CD4-positive, alpha-beta T cell (primary cell): ENCODE measurements at regions not wholly inside any gene's neighbourhood (a gene's known extent, or its start where the extent isn't known, plus 50 kb on each side); places are given as distances from the start of the nearest gene placed in this dataset.
"Not testable (repeated sequence)": the region's sequence is repeated elsewhere in the genome, so short reads cannot be mapped to it uniquely, and the experiment has no call there.

ENCODE experiments used
- ATAC-seq: fragments of 200-7000 bp; cut with Tn5 transposase; one replicate; pipeline ENCODE4 v1.10.0; 2022; ENCODE audit warnings: mild to moderate bottlenecking; ENCODE audit not compliant: poor library complexity
- CTCF ChIA-PET: fragments of 350-600 bp; sonication (Branson Sonifier 250); formaldehyde crosslinking; loops from one replicate; lab custom pipeline; 2021; ENCODE audit warnings: antibody characterized with exemption, inconsistent platforms; lab: Charles Lee
- POLR2A ChIA-PET: fragments of 350-600 bp; sonication (Branson Sonifier 250); formaldehyde crosslinking; loops from one replicate; lab custom pipeline; 2021; ENCODE audit warnings: antibody characterized with exemption, inconsistent platforms; lab: Charles Lee
- DNase-seq, 14 experiments: peaks; one replicate each; pipeline ENCODE4 v3.0.0-alpha.2; 2013 to 2020; ENCODE audit warnings: mixed read lengths in 2 of 14
- H3K27ac ChIP-seq, 2 donors: one replicate each; pipeline versions ENCODE4 v1.5.1 to v1.7.0; 2013; ENCODE audit warnings: low read length in 2 of 2, low read depth in 1 of 2, mild to moderate bottlenecking in 1 of 2
- H3K27me3 ChIP-seq, 2 experiments: 1 replicate in 1 of 2; 2 replicates in 1 of 2; pipeline versions ENCODE4 v1.6.1 to v1.7.0; 2013; ENCODE audit warnings: low read length in 2 of 2, control low read depth in 1 of 2, mild to moderate bottlenecking in 1 of 2, moderate library complexity in 1 of 2; ENCODE audit not compliant: insufficient read depth in 2 of 2, control insufficient read depth in 1 of 2
- H3K36me3 ChIP-seq: one replicate; pipeline ENCODE4 v1.6.1; 2013; ENCODE audit warnings: low read length, control low read depth; ENCODE audit not compliant: insufficient read depth
- H3K4me1 ChIP-seq: one replicate; pipeline ENCODE4 v1.6.1; 2013; ENCODE audit warnings: low read length, control low read depth; ENCODE audit not compliant: insufficient read depth
- H3K4me3 ChIP-seq: one replicate; pipeline ENCODE4 v1.5.1; 2013; ENCODE audit warnings: mild to moderate bottlenecking, low read length, moderate library complexity
- H3K9me3 ChIP-seq, 2 experiments: 1 replicate in 1 of 2; 2 replicates in 1 of 2; pipeline versions ENCODE4 v1.6.1 to v1.7.0; 2013; ENCODE audit warnings: low read length in 2 of 2, mild to moderate bottlenecking in 2 of 2, control low read depth in 1 of 2, moderate library complexity in 1 of 2; ENCODE audit not compliant: control insufficient read depth in 1 of 2, insufficient read depth in 1 of 2
- H3K27ac Mint-ChIP-seq: one replicate; pipeline ENCODE4 v1.8.0; 2020; ENCODE audit warnings: mixed read lengths
- H3K27me3 Mint-ChIP-seq: one replicate; pipeline ENCODE4 v1.8.0; 2021; ENCODE audit warnings: mixed read lengths
- H3K36me3 Mint-ChIP-seq: one replicate; pipeline ENCODE4 v1.8.0; 2021; ENCODE audit warnings: low read depth, mixed read lengths
- H3K4me1 Mint-ChIP-seq: one replicate; pipeline ENCODE4 v1.8.0; 2021; ENCODE audit warnings: low read depth, mixed read lengths
- H3K4me3 Mint-ChIP-seq: one replicate; pipeline ENCODE4 v1.8.0; 2020; ENCODE audit warnings: mild to moderate bottlenecking, mixed read lengths
- H3K9me3 Mint-ChIP-seq: one replicate; pipeline ENCODE4 v1.8.0; 2020; ENCODE audit warnings: mixed read lengths
- CTCF ChIP-seq: fragments of 200-600 bp; IDR thresholded peaks from one replicate; pipeline ENCODE4 v1.8.0; 2022; ENCODE audit warnings: antibody characterized with exemption, mild to moderate bottlenecking
- intact Hi-C, 2 experiments: fragments of 100-400 bp; cut with DNase I in 1 of 2; cut with micrococcal nuclease in 1 of 2; formaldehyde crosslinking; loops; one replicate each; pipeline versions ENCODE4 v1.15.1 to v1.9.0; 2023 to 2025; cut with DNase I, micrococcal nuclease

GRCh38 chr1:201732351-201732750 lies 96.6 kb upstream of the IPO9 start:
- H3K27ac Mint-ChIP-seq = no peak overlapping the region
- ChIA-PET CTCF (interaction anchor here (1.1 kb wide), 1 partner anchor 23 kb away, joined by 3 read pairs; no protein-coding TSS in a partner anchor), POLR2A (no interaction called here)

GRCh38 chr1:201734221-201734620 lies 94.7 kb upstream of the IPO9 start:
- H3K4me1 Mint-ChIP-seq, H3K4me1 ChIP-seq, H3K27me3 ChIP-seq, H3K36me3 Mint-ChIP-seq, POLR2A ChIA-PET, H3K36me3 ChIP-seq, intact Hi-C loops, H3K4me3 ChIP-seq, CTCF ChIA-PET, H3K4me3 Mint-ChIP-seq, DNase-seq, H3K27ac ChIP-seq, H3K9me3 Mint-ChIP-seq, H3K27ac Mint-ChIP-seq, ATAC-seq, H3K9me3 ChIP-seq: not testable (repeated sequence)
- peaks cover 26% of the 10 kb centered on the region for H3K27me3 Mint-ChIP-seq

More at GRCh38 chr1:201732351-201732750, 96.6 kb upstream of the IPO9 start:
- no peak for TF ChIP-seq CTCF
- Mint-ChIP-seq H3K27me3 (peaks cover 18% of the 10 kb centered on the region), H3K36me3 (no peaks in the 10 kb centered on the region), H3K9me3 (no peaks in the 10 kb centered on the region), H3K4me3 (no peak overlapping the region), H3K4me1 (no peaks in the 10 kb centered on the region)
- no peak for DNase-seq
- no peak for ATAC-seq
- Histone ChIP-seq H3K4me3 (no peak overlapping the region), H3K36me3 (no peaks in the 10 kb centered on the region), H3K27ac (no peak overlapping the region), H3K9me3 (no peaks in the 10 kb centered on the region), H3K27me3 (peaks cover 0 to 4% of the 10 kb centered on the region in 2 experiments), H3K4me1 (no peaks in the 10 kb centered on the region)
- intact Hi-C loops = no loop called here

GRCh38 chr1:201734786-201735185 lies 94.2 kb upstream of the IPO9 start:
- Histone ChIP-seq H3K27me3 (peaks cover 4 to 15% of the 10 kb centered on the region in 2 experiments), H3K27ac (no peak overlapping the region), H3K4me1 (peaks cover 11% of the 10 kb centered on the region), H3K36me3 (no peaks in the 10 kb centered on the region), H3K9me3 (no peaks in the 10 kb centered on the region), H3K4me3 (no peak overlapping the region)
- H3K27me3 Mint-ChIP-seq = peaks cover 26% of the 10 kb centered on the region
- H3K4me1 Mint-ChIP-seq = peaks cover 13% of the 10 kb centered on the region
- DNase-seq (no peak), ATAC-seq (no peak)
- no peaks in the 10 kb centered on the region for H3K9me3 Mint-ChIP-seq
- no peak overlapping the region for H3K4me3 Mint-ChIP-seq
- ChIA-PET CTCF (no interaction called here), POLR2A (no interaction called here)
- H3K36me3 Mint-ChIP-seq = no peaks in the 10 kb centered on the region
- TF ChIP-seq CTCF = no peak
- no peak overlapping the region for H3K27ac Mint-ChIP-seq
- intact Hi-C loops = no loop called here

GRCh38 chr1:201736707-201737320 lies 92.1 kb upstream of the IPO9 start:
- H3K4me3 ChIP-seq = no peak overlapping the region
- H3K27me3 ChIP-seq = peaks cover 0 to 29% of the 10 kb centered on the region in 2 experiments
- no peak for TF ChIP-seq CTCF
- DNase-seq = no peak
- H3K27ac Mint-ChIP-seq = no peak overlapping the region
- ChIA-PET POLR2A (no interaction called here), CTCF (no interaction called here)
- intact Hi-C loops = no loop called here
- H3K27me3 Mint-ChIP-seq = peaks cover 19% of the 10 kb centered on the region
- ATAC-seq = no peak
- H3K9me3 Mint-ChIP-seq = no peaks in the 10 kb centered on the region
- H3K36me3 Mint-ChIP-seq = peaks cover 4% of the 10 kb centered on the region
- H3K36me3 ChIP-seq = no peaks in the 10 kb centered on the region
- H3K9me3 ChIP-seq = no peaks in the 10 kb centered on the region
- H3K4me1 Mint-ChIP-seq = peaks cover 25% of the 10 kb centered on the region
- H3K4me3 Mint-ChIP-seq = no peak overlapping the region
- no peak overlapping the region for H3K27ac ChIP-seq
- H3K4me1 ChIP-seq = peaks cover 29% of the 10 kb centered on the region
